ENCODE measurements at regions not wholly inside any gene's neighbourhood (a gene's known extent, or its start where the extent isn't known, plus 50 kb on each side); places are given as distances from the start of the nearest gene placed in this dataset.

- H2BK5ac ChIP-seq (ENCODE audit: insufficient read length, low read length): no peak overlapping the region
Observed at GRCh38 chr5:85515588-85515987, 1102.2 kb upstream of the COX7C start.

More at GRCh38 chr5:85515588-85515987, 1102.2 kb upstream of the COX7C start:
- H3K4ac ChIP-seq (ENCODE audit: low read depth, low read length): no peak overlapping the region
- H3K4me1 Mint-ChIP-seq: no peaks in the 10 kb centered on the region
- no peak overlapping the region for H2BK120ac ChIP-seq (ENCODE audit: low read depth, low read length, poor library complexity, severe bottlenecking)
- no peak overlapping the region for H4K8ac ChIP-seq (replicated peaks; ENCODE audit: insufficient read length, low read depth, low read length)
- no peak for TF ChIP-seq CTCF (conservative IDR thresholded peaks at IDR 0.05)
- H2AK5ac ChIP-seq (ENCODE audit: insufficient read length, low read length): no peak overlapping the region
- no peaks in the 10 kb centered on the region for H3K79me1 ChIP-seq (ENCODE audit: insufficient read depth, low read depth, low read length, poor library complexity, severe bottlenecking)
- no peak overlapping the region for H4K91ac ChIP-seq (ENCODE audit: insufficient read length, low read depth, low read length)
- no peaks in the 10 kb centered on the region; a peak in 1 of 7 replicates for H3K36me3 Mint-ChIP-seq (ENCODE audit: insufficient read depth in 1 of 3, low read depth in 3 of 3)
- H3T11ph ChIP-seq (ENCODE audit: low read length): no peak overlapping the region
- H3K9me3 Mint-ChIP-seq: peaks cover 0 to 2% of the 10 kb centered on the region in 2 experiments; a peak in 2 of 5 replicates
- H3K27me3 Mint-ChIP-seq (ENCODE audit: low read depth): no peaks in the 10 kb centered on the region
- no peak overlapping the region for H3K14ac ChIP-seq (ENCODE audit: insufficient read depth, low read length)
- no peaks in the 10 kb centered on the region for H3K27me3 ChIP-seq (ENCODE audit: insufficient read depth, low read length)
- H3K4me1 ChIP-seq (ENCODE audit: insufficient read depth, low read length): no peaks in the 10 kb centered on the region
- no peak overlapping the region for H3K27ac ChIP-seq (ENCODE audit: insufficient read length, low read depth, low read length)
- no peak overlapping the region for H3K23ac ChIP-seq (ENCODE audit: insufficient read length, low read depth, low read length)
- no peaks in the 10 kb centered on the region for H3K23me2 ChIP-seq (ENCODE audit: insufficient read length, low read depth, low read length, poor library complexity, severe bottlenecking)
- no peak overlapping the region for H2BK20ac ChIP-seq (ENCODE audit: low read depth, low read length, poor library complexity, severe bottlenecking)
- no peaks in the 10 kb centered on the region for H3K9me3 ChIP-seq (ENCODE audit: control insufficient read depth, low read depth, low read length)
- no peak overlapping the region for H3K18ac ChIP-seq (ENCODE audit: insufficient read length, low read depth, low read length)
- DNase-seq: no peak
- H3K27ac Mint-ChIP-seq: no peak overlapping the region
- no peak overlapping the region for H2BK15ac ChIP-seq (ENCODE audit: low read depth, low read length)
- H3K56ac ChIP-seq (ENCODE audit: insufficient read length, low read depth, low read length): no peak overlapping the region
- no peak overlapping the region for H2AFZ ChIP-seq (ENCODE audit: low read length)
- no peaks in the 10 kb centered on the region for H4K20me1 ChIP-seq (ENCODE audit: control insufficient read depth, insufficient read depth, insufficient read length)
- no peak overlapping the region for H3K4me3 Mint-ChIP-seq
- no peak overlapping the region for H4K5ac ChIP-seq (ENCODE audit: insufficient read length, low read depth, low read length)
- H3K4me2 ChIP-seq (ENCODE audit: insufficient read depth, insufficient read length, low read length): no peak overlapping the region
- no peaks in the 10 kb centered on the region for H3K79me2 ChIP-seq (ENCODE audit: insufficient read depth, low read length)
- no peak overlapping the region for H2BK12ac ChIP-seq (ENCODE audit: insufficient read length, low read depth, low read length)
- no peak overlapping the region for H3K9ac ChIP-seq (ENCODE audit: extremely low read depth, insufficient read length, low read length)

Data from H9 (cell line).